ENCODE measurements at regions not wholly inside any gene's neighbourhood (a gene's known extent, or its start where the extent isn't known, plus 50 kb on each side); places are given as distances from the start of the nearest gene placed in this dataset.

DNA sequence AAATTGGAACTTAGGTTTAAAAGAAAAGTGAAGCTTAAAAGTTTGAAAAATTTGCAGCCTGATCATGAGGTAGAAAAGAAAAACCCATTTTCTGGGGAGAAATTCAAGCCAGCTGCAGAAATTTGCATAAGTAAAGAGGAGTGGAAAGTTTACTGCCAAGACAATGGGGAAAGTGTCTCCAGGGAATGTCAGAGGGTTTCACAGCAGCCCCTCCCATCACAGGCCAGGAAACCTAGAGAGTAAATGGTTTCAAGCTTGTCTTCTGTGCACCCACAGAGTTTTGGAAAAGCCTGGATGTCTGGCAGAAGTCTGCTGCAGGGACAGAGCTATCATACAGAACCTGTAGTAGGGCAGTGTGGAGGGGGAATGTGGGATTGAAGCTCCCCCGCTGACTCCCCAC lies 254.0 kb upstream of the FSIP2 start:
- Histone ChIP-seq H4K20me1 (replicated peaks in 1 of 2; ENCODE audit: control insufficient read depth in 1 of 2, insufficient read depth in 2 of 2, low read length in 2 of 2) (no peaks in the 10 kb centered on the region), H3K4me1 (replicated peaks in 1 of 4; ENCODE audit: control insufficient read depth in 3 of 4, insufficient read depth in 4 of 4, low read length in 3 of 4) (peaks cover 0 to 6% (median 4%) of the 10 kb centered on the region in 4 experiments; a peak in 5 of 7 replicates), H3K9ac (replicated peaks in 1 of 4; ENCODE audit: extremely low read depth in 1 of 4, low read depth in 3 of 4, low read length in 3 of 4) (no peak overlapping the region), H4K91ac (replicated peaks; ENCODE audit: insufficient read length, low read length) (no peak overlapping the region), H3K36me3 (ENCODE audit: control insufficient read depth in 2 of 4, insufficient read depth in 4 of 4, low read length in 3 of 4) (peaks cover 0 to 10% (median 1%) of the 10 kb centered on the region in 4 experiments; a peak in 2 of 8 replicates), H3K79me1 (ENCODE audit: low read depth, low read length) (no peaks in the 10 kb centered on the region), H3K56ac (replicated peaks; ENCODE audit: insufficient read length, low read depth, low read length) (no peak overlapping the region), H3K79me2 (ENCODE audit: control insufficient read depth in 1 of 2, insufficient read depth in 2 of 2, low read length in 2 of 2) (no peaks in the 10 kb centered on the region), H3K9me3 (ENCODE audit: insufficient read depth in 2 of 2, low read depth in 1 of 2, low read length in 1 of 2) (0 out of 4 replicates have a peak, but pooled peaks cover 0 to 2% of the 10 kb centered on the region in 2 experiments), H2AFZ (ENCODE audit: low read length) (no peak overlapping the region), H3K4me2 (ENCODE audit: insufficient read depth in 1 of 2, low read depth in 2 of 2, low read length in 2 of 2) (peak overlapping the region in 1 of 2 experiments; percentile 16; a peak in 1 of 4 replicates), H3K23me2 (ENCODE audit: low read depth, low read length) (no peaks in the 10 kb centered on the region), H2BK12ac (ENCODE audit: low read depth, low read length) (peak overlapping the region; percentile 92; the same call in 1 of the 2 replicates), H2BK20ac (ENCODE audit: low read length) (peak overlapping the region; percentile 80; the same call in 1 of the 2 replicates), H3K4me3 (ENCODE audit: extremely low read depth in 1 of 4, insufficient read depth in 2 of 4, low read depth in 3 of 4, low read length in 4 of 4) (no peak overlapping the region), H3K4ac (replicated peaks; ENCODE audit: insufficient read length, low read depth, low read length) (no peak overlapping the region), H4K5ac (ENCODE audit: insufficient read length, low read depth, low read length) (no peak overlapping the region), H2BK5ac (ENCODE audit: low read depth, low read length) (0 out of 2 replicates have a peak overlapping the region, but pooled peaks have one; percentile 90), H4K8ac (ENCODE audit: extremely low read depth, insufficient read depth, low read length) (no peak overlapping the region), H2BK15ac (ENCODE audit: low read length) (no peak overlapping the region), H3K18ac (ENCODE audit: extremely low read depth, low read length) (no peak overlapping the region; the same call in 1 of the 2 replicates), H3K27me3 (replicated peaks in 1 of 4; ENCODE audit: control insufficient read depth in 3 of 4, extremely low read depth in 1 of 4, insufficient read depth in 3 of 4, low read length in 3 of 4) (no peaks in the 10 kb centered on the region), H3K27ac (ENCODE audit: low read depth, low read length) (0 out of 2 replicates have a peak overlapping the region, but pooled peaks have one; percentile 22), H2AK5ac (ENCODE audit: low read depth, low read length) (no peak overlapping the region), H3K14ac (ENCODE audit: insufficient read length) (no peak overlapping the region), H2BK120ac (replicated peaks; ENCODE audit: low read depth, low read length) (no peak overlapping the region), H3K23ac (ENCODE audit: insufficient read length) (no peak overlapping the region)
- POLR2A ChIA-PET (ENCODE audit: partially characterized antibody): interaction anchor here (0.9 kb wide), 1 partner anchor 59 kb away, joined by 3 read pairs; no protein-coding TSS in a partner anchor
- no peak for TF ChIP-seq TAF1 (IDR thresholded peaks at IDR 0.05; ENCODE audit: low read depth, low read length)
- peak; percentile 58; the same call in 1 of the 2 replicates for TF ChIP-seq TEAD4 (IDR thresholded peaks at IDR 0.05; ENCODE audit: low read depth, low read length)
- peak in 1 of 2 experiments; percentile 13 for DNase-seq (ENCODE audit: low read depth in 1 of 2, low spot score in 2 of 2)
- 92% methylated on average over 1 of the region's 1 CpG; no CpG with 5 or more reads in 1 of the 2 experiments for WGBS, 2 experiments (ENCODE audit: extremely low coverage in 1 of 2, insufficient coverage in 1 of 2, insufficient read length in 1 of 2, insufficient replicate concordance in 2 of 2, low coverage in 1 of 2, low lambda C conversion rate in 2 of 2, missing lambda C conversion rate in 1 of 2)
- CTCF ChIA-PET (ENCODE audit: partially characterized antibody): interaction anchor here (1.1 kb wide), 2 partner anchors 231 to 254 kb away, joined by 3 read pairs; partner anchors contain the start of gene FSIP2
- peak; percentile 55 for FAIRE-seq

All from H1 (cell line).